Smooth muscle cell (in vitro differentiated cells): ENCODE measurements at regions not wholly inside any gene's neighbourhood (a gene's known extent, or its start where the extent isn't known, plus 50 kb on each side); places are given as distances from the start of the nearest gene placed in this dataset.

ENCODE experiments used
- DNase-seq: peaks from one replicate; lab custom pipeline; 2025; ENCODE audit not compliant: unreplicated experiment; lab: John Stamatoyannopoulos, UW
- H2AFZ ChIP-seq: fragments of 200-600 bp; sonication (generic); 2 replicates; pipeline ENCODE4 v1.6.0; 2016; ENCODE audit warnings: antibody characterized with exemption, low read depth, mild to moderate bottlenecking
- H3F3A ChIP-seq: fragments of 200-600 bp; sonication (generic); 2 replicates; pipeline ENCODE4 v1.6.0; 2017; ENCODE audit warnings: antibody characterized with exemption, low read depth
- H3K27ac ChIP-seq: fragments of 200-600 bp; sonication (generic); 2 replicates; pipeline ENCODE4 v1.5.1; 2016; ENCODE audit warnings: low read depth, mild to moderate bottlenecking
- H3K27me3 ChIP-seq: fragments of 200-600 bp; sonication (generic); 2 replicates; pipeline ENCODE4 v1.6.1; 2016; ENCODE audit warnings: low read depth, mild to moderate bottlenecking
- H3K36me3 ChIP-seq: fragments of 200-600 bp; sonication (generic); 2 replicates; pipeline ENCODE4 v1.5.1; 2016; ENCODE audit warnings: low read depth
- H3K4me1 ChIP-seq: fragments of 200-600 bp; sonication (generic); 2 replicates; pipeline ENCODE4 v1.5.1; 2016; ENCODE audit warnings: low read depth
- H3K4me2 ChIP-seq: fragments of 200-600 bp; sonication (generic); 2 replicates; pipeline ENCODE4 v1.6.0; 2016; ENCODE audit warnings: mild to moderate bottlenecking
- H3K4me3 ChIP-seq: fragments of 200-600 bp; sonication (generic); 2 replicates; pipeline ENCODE4 v1.5.1; 2016; ENCODE audit warnings: mild to moderate bottlenecking
- H3K79me2 ChIP-seq: fragments of 200-600 bp; sonication (generic); 2 replicates; pipeline ENCODE4 v1.6.0; 2016; ENCODE audit warnings: low read depth, mild to moderate bottlenecking
- H3K9ac ChIP-seq: fragments of 200-600 bp; sonication (generic); 2 replicates; pipeline ENCODE4 v1.6.0; 2016; ENCODE audit warnings: low read depth
- H3K9me3 ChIP-seq: fragments of 200-600 bp; sonication (generic); replicated peaks from 2 replicates; pipeline ENCODE4 v1.5.1; 2016; ENCODE audit warnings: low read depth
- H4K20me1 ChIP-seq: fragments of 200-600 bp; sonication (generic); 2 replicates; pipeline ENCODE4 v1.6.0; 2016; ENCODE audit warnings: low read depth
- WGBS: methylation state at CpG from one replicate; pipeline ENCODE4 v1.1.7; 2016; ENCODE audit warnings: low lambda C conversion rate; 5-methylcytosine and 5-hydroxymethylcytosine counted together
- TF ChIP-seq, protein P1 (sequence below): fragments of 200-600 bp; sonication (generic); IDR thresholded peaks from 2 replicates; pipeline ENCODE4 v1.5.1; 2017; ENCODE audit warnings: borderline replicate concordance, mild to moderate bottlenecking, antibody characterized with exemption; ENCODE audit not compliant: insufficient read depth, poor library complexity, severe bottlenecking

DNA sequence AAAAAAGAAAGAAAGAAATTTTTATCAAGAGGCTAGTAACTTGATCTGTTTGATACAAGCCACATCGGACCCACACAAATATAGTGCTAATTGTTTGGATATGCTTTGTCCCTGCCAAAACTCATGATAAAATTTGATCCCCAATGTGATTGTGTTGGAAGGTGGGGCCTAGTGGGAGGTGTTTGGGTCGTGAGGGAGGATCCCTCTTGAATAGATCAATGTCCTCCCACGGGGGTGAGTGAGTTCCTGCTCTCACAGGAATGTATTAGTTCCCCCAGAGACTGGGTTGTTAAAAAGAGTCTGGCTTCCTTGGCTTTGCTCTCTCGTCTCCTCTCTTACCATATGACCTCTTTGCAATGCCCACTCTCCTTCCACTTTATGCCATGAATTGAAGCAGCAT is 80.6 kb upstream of the CPLX2 start:
- Histone ChIP-seq H3K4me3 (no peak overlapping the region), H3K4me1 (no peaks in the 10 kb centered on the region), H4K20me1 (no peaks in the 10 kb centered on the region), H3F3A (no peaks in the 10 kb centered on the region), H3K9me3 (no peaks in the 10 kb centered on the region), H3K36me3 (no peaks in the 10 kb centered on the region), H3K9ac (no peak overlapping the region), H3K79me2 (no peaks in the 10 kb centered on the region), H3K4me2 (no peak overlapping the region), H3K27ac (no peak overlapping the region), H2AFZ (no peak overlapping the region), H3K27me3 (peaks cover 60% of the 10 kb centered on the region)
- TF ChIP-seq, protein P1, sequence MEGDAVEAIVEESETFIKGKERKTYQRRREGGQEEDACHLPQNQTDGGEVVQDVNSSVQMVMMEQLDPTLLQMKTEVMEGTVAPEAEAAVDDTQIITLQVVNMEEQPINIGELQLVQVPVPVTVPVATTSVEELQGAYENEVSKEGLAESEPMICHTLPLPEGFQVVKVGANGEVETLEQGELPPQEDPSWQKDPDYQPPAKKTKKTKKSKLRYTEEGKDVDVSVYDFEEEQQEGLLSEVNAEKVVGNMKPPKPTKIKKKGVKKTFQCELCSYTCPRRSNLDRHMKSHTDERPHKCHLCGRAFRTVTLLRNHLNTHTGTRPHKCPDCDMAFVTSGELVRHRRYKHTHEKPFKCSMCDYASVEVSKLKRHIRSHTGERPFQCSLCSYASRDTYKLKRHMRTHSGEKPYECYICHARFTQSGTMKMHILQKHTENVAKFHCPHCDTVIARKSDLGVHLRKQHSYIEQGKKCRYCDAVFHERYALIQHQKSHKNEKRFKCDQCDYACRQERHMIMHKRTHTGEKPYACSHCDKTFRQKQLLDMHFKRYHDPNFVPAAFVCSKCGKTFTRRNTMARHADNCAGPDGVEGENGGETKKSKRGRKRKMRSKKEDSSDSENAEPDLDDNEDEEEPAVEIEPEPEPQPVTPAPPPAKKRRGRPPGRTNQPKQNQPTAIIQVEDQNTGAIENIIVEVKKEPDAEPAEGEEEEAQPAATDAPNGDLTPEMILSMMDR = no peak
- DNase-seq = no peak
- 58% methylated on average over 4 of the region's 4 CpGs for WGBS

DNA sequence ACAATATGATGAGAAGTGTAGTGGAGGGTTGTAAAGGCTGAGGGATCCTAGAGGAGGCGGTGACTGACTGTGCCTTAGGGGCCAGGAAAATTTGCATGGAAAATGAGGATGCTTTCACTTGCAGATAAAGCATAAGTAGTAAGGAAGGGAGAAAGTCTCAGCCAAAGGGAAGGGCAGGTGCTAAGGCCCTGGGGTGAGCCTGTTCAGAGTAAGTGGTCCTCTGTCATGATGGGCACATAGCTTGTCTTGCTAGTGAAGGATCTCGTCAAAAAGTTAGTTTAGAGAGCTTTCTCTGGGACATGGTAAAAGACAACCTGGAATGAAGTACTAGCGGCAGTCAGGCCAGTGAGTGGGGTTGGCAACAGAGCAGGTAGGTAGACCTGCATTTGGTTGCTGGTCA is 75.4 kb upstream of the CPLX2 start:
- Histone ChIP-seq H3K4me1 (peaks cover 10% of the 10 kb centered on the region), H3K27ac (no peak overlapping the region), H3K4me3 (no peak overlapping the region), H3K27me3 (peaks cover 58% of the 10 kb centered on the region), H3K36me3 (no peaks in the 10 kb centered on the region), H3K79me2 (no peaks in the 10 kb centered on the region), H4K20me1 (no peaks in the 10 kb centered on the region), H3K9me3 (no peaks in the 10 kb centered on the region), H2AFZ (no peak overlapping the region), H3F3A (no peaks in the 10 kb centered on the region), H3K4me2 (no peak overlapping the region), H3K9ac (no peak overlapping the region)
- TF ChIP-seq, protein P1 = no peak
- 73% methylated on average over 3 of the region's 3 CpGs for WGBS
- no peak for DNase-seq

DNA sequence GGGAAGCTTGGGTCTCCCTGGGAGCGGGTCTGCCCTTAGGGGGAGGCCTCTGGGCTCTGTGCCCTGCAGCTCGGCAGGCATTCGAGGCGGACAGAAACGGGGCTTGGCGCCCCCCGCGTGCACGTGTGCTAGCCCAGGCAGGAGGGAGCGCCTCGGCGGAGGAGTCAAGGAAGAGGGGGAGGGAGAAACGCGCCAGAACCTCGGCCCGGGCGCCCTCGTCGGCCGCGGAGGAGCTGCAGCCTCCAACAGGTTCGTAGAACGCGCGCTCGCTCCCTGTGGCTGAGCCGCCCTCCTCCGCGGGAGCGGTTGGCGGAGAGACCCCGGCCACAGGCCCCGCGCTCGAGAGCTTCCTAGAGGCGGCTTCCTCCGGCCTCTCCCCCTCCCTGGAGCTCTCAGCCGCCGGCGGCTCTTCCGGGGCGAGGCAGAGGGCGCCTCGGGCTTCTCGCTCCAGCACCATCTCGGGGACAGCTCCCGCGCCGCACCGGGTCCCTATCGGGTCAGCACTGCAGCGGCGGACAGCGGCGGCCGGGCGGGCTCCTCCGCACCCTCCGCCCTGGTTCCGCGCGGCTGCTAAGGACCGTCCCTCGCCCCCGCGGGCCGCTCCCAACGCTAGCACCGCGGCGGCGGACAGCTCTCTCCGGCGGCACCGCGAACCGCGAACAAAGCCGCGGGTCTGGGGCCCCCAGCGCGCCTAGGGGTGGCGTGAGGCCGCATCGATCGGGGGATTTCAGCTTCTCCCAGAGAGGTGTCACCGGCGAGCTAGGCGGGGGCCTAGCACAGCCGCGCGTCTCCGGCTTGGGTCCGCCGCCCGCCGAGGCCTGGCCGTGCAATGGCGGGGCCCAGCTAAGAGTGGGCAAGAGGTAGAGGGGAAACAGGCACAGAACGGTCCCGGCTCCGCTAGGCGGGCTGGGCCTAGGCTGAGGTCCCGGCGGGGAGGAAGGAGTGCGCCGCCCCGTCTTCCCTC is 74.6 kb upstream of the CPLX2 start:
- no peaks in the 10 kb centered on the region for H3F3A ChIP-seq
- peaks cover 58% of the 10 kb centered on the region for H3K27me3 ChIP-seq
- peaks cover 10% of the 10 kb centered on the region for H3K4me1 ChIP-seq
- TF ChIP-seq, protein P1 = no peak
- H3K4me2 ChIP-seq = peak overlapping the region; percentile 91
- peak overlapping the region; percentile 38 for H3K4me3 ChIP-seq
- H3K36me3 ChIP-seq = no peaks in the 10 kb centered on the region
- no peak overlapping the region for H2AFZ ChIP-seq
- no peak overlapping the region for H3K9ac ChIP-seq
- H4K20me1 ChIP-seq = no peaks in the 10 kb centered on the region
- peak; percentile 76 for DNase-seq
- 2% methylated on average over 98 of the region's 108 CpGs for WGBS
- no peak overlapping the region for H3K27ac ChIP-seq
- H3K9me3 ChIP-seq = no peaks in the 10 kb centered on the region
- H3K79me2 ChIP-seq = no peaks in the 10 kb centered on the region
